ENCODE measurements at regions not wholly inside any gene's neighbourhood (a gene's known extent, or its start where the extent isn't known, plus 50 kb on each side); places are given as distances from the start of the nearest gene placed in this dataset.

DNA sequence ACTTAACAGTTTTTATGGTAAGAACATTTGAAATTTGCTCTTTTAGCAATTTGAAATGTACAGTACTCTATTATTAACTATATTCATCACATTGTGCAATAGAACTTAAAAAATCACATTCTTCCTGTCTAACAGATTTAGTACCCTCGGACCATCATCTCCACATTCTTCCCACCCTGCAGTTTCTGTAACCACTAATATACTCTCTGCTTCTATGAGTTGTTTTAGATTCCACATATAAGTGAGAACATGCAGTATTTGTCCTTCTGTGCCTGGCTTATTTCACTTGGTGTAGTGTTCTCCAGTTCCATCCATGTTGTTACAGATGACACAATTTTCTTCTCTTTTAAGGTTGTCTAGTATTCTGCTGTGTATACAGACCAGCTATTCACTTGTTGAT is 88.9 kb upstream of the SEC61G start:
- no peak for DNase-seq (ENCODE audit: low spot score)

GRCh38 chr7:54856856-54857255 is 97.8 kb upstream of the SEC61G start:
- DNase-seq (ENCODE audit: low spot score), result no peak

GRCh38 chr7:54857294-54857693 is 98.3 kb upstream of the SEC61G start:
- no peak for DNase-seq (ENCODE audit: low spot score)

- no peak for DNase-seq (ENCODE audit: low spot score)
These were observed 99.1 kb upstream of the SEC61G start for GRCh38 chr7:54858008-54858692.

- no peak for DNase-seq (ENCODE audit: low spot score)
These were observed 100.1 kb upstream of the SEC61G start for GRCh38 chr7:54859066-54859465.

- no peak for DNase-seq (ENCODE audit: low spot score)
These were observed 100.5 kb upstream of the SEC61G start for GRCh38 chr7:54859545-54859944.

DNA sequence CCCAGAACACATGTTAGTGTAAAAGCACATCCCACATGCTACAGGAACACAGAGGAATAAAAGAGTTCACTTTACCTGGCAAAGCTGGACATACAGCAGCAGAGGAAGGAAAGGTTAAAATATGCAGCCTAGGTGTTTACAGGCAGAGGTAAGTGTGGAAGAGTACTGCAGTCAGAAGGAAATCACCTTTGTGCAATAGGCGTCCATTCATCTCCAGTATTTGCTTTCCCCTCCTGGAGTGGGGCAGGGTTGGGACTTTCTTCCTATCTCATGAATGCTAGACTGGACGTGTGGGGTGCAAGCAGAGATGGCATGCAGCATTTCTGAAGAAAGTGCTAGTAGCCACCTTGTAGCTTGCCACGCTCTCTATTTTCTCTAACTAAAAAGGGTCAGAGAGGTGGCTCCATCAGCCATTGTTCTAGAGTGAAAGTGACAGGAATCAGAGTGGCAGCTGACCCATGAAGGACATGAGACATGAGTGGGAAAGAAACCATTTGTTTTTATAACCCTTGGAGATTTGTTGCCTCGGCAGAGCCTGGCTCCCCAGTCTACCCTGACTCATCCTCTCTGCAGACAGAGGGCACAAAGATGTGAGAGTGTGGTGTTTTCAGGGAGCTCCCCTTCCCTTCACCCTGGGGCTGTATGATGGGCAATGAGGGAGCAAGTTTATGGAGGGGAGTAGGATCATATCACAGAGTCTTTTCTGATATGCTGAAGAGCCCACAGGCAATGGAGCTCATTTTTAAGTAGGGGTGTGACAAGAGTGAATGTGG is 101.2 kb upstream of the SEC61G start:
- DNase-seq (ENCODE audit: low spot score), result no peak

DNA sequence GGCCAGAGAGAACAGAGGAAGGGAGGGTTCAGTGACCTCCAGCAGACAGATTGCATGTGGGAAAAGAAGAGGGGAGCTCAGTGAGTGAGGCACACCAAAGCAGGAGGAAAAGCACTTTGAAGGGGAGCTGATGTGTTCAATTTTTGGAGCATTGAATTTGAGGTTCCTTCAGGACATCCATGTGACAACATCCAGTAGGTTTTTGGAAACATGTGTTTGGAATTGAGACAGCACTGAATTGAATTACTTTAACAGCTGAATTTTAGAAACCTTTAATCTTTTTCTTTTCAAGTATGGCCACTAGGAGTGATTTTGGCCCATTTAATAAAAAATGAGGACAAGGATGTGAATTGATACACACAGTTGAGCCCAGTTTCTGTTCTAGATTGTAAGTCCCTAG is 101.8 kb upstream of the SEC61G start:
- no peak for DNase-seq (ENCODE audit: low spot score)

DNA sequence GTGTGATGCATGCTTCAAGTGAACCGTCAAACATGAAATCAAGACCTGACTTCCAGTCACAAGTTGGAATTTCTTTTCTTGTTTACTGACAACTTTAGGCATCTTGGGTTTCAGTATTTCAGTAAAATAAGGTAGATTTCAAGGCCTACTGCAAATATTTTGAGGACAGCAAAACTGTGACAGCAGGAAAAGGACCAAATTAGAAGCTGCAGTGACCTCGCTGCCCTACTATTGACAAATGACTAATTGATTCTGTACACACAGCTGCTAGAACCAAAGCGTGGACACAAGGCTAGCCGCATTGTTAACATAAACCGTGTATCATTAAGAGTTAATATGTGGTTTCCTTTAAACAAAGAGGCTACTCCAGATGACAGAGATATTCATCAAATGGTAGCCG is 105.7 kb upstream of the SEC61G start:
- no peak for DNase-seq (ENCODE audit: low spot score)

- no peak for DNase-seq (ENCODE audit: low spot score)
These were observed 110.5 kb upstream of the SEC61G start for GRCh38 chr7:54869523-54869922.

DNA sequence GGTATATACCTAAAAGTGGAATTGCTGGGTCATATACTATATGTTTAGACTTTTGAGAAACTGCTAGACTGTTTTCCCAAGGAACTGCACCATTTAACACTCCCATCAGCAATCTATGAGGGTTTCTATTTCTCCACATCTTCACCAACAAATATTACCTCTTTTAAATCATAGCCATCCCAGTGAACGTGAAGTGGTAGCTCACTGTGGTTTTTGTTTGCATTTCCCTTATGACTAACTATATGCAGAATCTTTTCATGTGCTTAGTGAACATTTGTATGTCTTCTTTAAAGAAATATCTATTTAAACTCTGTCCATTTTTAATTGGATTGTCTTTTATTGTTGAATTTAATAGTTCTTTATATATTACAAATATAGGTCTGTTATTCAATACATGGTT is 115.8 kb upstream of the SEC61G start:
- no peak for DNase-seq (ENCODE audit: low spot score)

- DNase-seq (ENCODE audit: low spot score), result no peak
These were observed 118.7 kb upstream of the SEC61G start for GRCh38 chr7:54877683-54878082.

- DNase-seq (ENCODE audit: low spot score), result no peak
These were observed 119.3 kb upstream of the SEC61G start for GRCh38 chr7:54878339-54878738.

DNA sequence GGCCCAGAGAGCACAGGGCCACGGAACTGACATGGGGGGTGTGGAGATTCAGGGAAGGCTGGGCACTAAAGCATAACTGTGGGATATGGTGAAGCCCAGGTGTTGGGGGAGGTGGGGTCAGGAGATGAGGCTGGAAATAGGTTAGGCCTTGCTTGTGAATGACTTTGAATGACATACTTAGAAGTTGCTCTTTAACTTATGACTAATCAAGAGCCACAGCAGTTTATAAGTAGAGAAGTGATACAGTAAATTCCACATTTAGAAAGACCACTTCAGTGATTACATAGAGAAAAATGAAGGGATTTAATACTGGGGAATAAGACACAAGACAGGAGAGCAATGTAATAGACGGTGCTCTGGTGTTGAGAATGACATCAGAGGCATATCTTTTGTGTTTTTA is 120.8 kb upstream of the SEC61G start:
- no peak for DNase-seq (ENCODE audit: low spot score)

DNA sequence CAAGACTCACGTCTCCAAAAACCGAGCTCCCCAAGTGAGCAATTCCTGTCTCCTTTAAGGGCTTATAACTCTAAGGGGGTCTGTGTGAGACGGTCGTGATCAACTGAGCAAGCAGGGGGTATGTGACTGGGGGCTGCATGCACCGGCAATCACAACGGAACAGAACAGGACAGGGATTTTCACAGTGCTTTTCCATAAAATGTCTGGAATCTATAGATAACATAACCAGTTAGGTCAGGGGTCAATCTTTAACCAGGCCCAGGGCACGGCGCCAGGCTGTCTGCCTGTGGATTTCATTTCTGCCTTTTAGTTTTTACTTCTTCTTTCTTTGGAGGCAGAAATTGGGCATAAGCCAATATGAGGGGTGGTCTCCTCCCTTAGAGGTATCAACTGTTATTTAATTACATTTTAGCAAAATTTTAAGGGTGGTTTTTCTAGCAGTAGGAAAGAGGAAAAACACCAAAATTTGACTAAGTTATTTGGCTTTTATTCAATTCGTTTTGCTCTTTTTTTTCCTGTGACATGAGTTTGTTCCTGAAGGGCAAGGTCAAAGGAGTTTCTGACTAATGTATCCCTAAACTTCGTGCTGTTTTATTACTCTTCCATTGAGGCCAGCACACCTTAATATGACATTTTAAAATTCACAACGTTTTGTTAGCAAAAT is 121.4 kb upstream of the SEC61G start:
- no peak for DNase-seq (ENCODE audit: low spot score)

- no peak for DNase-seq (ENCODE audit: low spot score)
These were observed 123.0 kb upstream of the SEC61G start for GRCh38 chr7:54881816-54882520.

DNA sequence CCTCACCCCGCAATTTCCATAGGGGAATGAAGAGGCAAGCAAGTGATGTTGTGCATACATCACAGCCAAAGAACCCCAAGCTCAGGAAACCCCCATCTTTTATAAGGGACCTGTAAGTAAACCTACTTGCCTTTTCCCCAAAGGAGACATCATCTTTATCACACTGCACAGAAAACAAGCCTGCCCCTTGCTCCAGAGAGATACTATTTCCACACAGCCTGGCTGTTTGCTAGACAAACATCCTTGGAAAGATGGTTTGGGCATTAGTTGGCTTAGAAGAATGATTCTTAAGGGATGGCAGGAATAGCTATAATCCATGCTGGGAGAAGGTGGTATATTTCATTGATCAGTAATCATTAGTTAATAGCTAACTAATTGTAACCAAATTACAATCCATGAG is 123.7 kb upstream of the SEC61G start:
- no peak for DNase-seq (ENCODE audit: low spot score)

- no peak for DNase-seq (ENCODE audit: low spot score)
These were observed 124.6 kb upstream of the SEC61G start for GRCh38 chr7:54883576-54883975.

DNA sequence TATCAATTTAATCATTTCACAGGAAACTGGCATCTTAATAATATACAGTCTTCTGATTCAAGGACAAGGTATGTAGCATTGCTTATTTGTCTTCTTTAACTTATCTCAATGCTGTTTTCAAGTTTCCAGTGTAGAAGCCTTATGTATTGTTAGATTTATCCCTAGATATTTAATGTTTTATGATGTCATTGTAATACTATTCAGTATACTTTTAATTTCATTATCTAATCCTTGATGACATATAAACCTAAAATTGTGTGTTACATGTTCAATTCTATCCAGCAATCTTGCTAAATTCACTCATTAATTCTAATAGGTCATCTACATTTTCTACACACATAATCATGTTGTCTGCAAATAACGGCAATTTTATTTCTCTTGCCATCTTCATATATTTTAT is 126.3 kb upstream of the SEC61G start:
- DNase-seq (ENCODE audit: low spot score), result no peak

DNA sequence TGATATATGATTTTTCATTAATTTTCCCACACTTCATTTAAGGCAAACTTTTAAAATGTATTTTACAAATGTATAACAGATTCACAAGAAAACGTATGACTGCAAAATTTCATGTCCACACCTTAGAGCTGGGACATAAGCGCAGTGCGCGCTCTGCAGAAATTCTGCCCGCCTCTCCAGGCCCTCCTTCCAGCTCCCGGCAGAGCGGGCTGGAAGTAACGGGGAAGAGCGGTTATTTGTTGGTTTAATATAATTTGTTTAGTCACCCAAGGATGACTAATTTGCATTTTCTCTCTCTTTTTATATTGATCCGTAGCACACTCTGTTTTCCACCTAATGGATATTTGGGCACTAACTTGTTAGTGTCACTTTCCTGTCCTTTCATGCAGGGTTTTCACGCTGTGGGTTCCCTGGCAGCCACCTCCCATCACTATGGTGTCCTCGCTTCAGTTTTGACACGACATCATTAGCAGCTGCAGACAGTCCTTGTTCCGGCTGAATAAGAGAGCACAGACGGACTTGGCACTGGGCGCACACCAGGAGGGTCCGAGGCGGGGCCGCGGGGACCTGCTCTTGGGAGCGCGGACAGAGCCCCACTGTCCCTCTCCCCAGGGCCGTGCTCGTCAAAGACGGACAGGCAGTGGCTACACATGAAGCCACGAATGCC is 129.2 kb upstream of the SEC61G start:
- DNase-seq (ENCODE audit: low spot score), result no peak

DNA sequence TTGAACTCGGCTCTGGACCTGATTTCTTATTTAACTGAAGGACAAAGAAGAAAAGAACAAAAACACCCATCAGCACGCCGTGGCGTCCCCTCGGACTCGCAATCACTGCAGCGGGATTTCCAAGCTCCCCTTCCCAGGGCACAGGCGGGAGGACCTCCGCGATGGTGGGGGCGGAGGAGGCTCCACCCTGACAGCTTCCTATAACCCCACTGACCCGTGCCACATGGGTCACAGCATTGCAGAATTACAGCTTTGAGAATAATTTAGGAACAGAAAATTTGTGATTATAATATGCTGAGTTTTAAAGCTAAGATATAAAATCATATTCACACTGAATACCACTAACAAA is 129.7 kb upstream of the SEC61G start:
- DNase-seq (ENCODE audit: low spot score), result no peak

GRCh38 chr7:54897891-54898290 is 120.9 kb upstream of the EGFR start:
- no peak for DNase-seq (ENCODE audit: low spot score)

Measured in hematopoietic multipotent progenitor cell treated with erythropoietin and hydrocortisone succinate and interleukin-3 and kit ligand, for 15 days (in vitro differentiated cells).